Left ventricle myocardium inferior (tissue), 1 donor: ENCODE measurements at regions not wholly inside any gene's neighbourhood (a gene's known extent, or its start where the extent isn't known, plus 50 kb on each side); places are given as distances from the start of the nearest gene placed in this dataset.

Experiments
- DNase-seq: peaks from one replicate; pipeline ENCODE4 v3.0.0-alpha.2; 2020
- H3K27ac ChIP-seq: fragments of 200-600 bp; replicated peaks from 2 replicates; pipeline ENCODE4 v1.8.0; 2021
- H3K27me3 ChIP-seq: fragments of 200-600 bp; 2 replicates; pipeline ENCODE4 v1.8.0; 2021; ENCODE audit warnings: low read depth
- H3K36me3 ChIP-seq: fragments of 200-600 bp; 2 replicates; pipeline ENCODE4 v1.8.0; 2021
- H3K4me1 ChIP-seq: fragments of 200-600 bp; 2 replicates; pipeline ENCODE4 v1.8.0; 2021
- H3K4me3 ChIP-seq: fragments of 200-600 bp; 2 replicates; pipeline ENCODE4 v1.8.0; 2021; ENCODE audit warnings: mild to moderate bottlenecking, moderate library complexity
- H3K9me3 ChIP-seq: fragments of 200-600 bp; replicated peaks from 2 replicates; pipeline ENCODE4 v1.8.0; 2021
- intact Hi-C: fragments of 100-400 bp; cut with micrococcal nuclease; formaldehyde crosslinking; loops from one replicate; pipeline ENCODE4 v1.11.0; 2022
- TF ChIP-seq, protein P1 (sequence below): fragments of 200-600 bp; IDR thresholded peaks from 2 replicates; pipeline ENCODE4 v1.8.0; 2021; ENCODE audit warnings: antibody characterized with exemption, mild to moderate bottlenecking, borderline replicate concordance
- donor health status: DM: no; HTN: yes; CAD: no; lungs with severe emphysema.

DNA sequence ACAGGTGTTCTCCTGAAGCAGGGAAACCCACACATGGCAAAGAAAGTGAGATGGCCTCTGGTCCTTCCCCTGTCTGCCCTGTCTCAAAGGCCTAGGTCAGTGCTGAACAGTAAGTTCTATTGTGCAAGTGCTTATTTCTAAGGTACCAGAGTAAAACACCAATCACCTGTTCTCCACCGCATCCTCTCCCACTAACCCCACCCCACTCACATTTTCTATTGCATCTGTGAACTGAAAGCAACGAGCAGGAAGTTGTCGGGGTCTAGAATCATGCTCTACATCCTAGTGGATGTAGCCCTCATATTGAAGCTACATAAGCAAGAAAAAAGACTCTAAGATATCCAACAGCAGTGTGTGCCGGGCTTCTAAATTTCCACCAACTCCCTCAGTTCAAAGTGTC lies 265.9 kb downstream of the ENC1 start:
- intact Hi-C loops: no loop called here

DNA sequence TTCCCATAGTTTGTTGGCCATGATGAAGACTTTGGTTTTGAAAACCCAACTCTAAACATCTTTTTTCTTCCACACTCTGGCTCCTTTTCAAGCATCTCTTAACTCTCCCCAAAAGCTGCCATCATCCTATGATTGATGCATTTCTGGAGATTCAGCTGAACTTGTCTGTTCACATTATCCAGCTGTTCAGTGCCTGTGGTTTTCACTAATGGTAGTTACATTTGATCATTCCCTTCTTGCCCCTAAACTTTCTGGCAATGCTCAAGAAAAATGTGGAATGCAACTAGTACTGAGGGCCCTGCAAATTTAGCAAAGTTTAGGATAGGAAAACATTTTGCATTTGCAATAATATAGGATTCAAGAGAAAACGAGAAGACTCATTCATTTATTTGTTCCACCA lies 267.5 kb downstream of the ENC1 start:
- Histone ChIP-seq H3K4me1 (peaks cover 14% of the 10 kb centered on the region), H3K9me3 (peaks cover 7% of the 10 kb centered on the region), H3K4me3 (no peak overlapping the region), H3K27me3 (no peaks in the 10 kb centered on the region), H3K27ac (no peak overlapping the region), H3K36me3 (no peaks in the 10 kb centered on the region)
- TF ChIP-seq, protein P1, sequence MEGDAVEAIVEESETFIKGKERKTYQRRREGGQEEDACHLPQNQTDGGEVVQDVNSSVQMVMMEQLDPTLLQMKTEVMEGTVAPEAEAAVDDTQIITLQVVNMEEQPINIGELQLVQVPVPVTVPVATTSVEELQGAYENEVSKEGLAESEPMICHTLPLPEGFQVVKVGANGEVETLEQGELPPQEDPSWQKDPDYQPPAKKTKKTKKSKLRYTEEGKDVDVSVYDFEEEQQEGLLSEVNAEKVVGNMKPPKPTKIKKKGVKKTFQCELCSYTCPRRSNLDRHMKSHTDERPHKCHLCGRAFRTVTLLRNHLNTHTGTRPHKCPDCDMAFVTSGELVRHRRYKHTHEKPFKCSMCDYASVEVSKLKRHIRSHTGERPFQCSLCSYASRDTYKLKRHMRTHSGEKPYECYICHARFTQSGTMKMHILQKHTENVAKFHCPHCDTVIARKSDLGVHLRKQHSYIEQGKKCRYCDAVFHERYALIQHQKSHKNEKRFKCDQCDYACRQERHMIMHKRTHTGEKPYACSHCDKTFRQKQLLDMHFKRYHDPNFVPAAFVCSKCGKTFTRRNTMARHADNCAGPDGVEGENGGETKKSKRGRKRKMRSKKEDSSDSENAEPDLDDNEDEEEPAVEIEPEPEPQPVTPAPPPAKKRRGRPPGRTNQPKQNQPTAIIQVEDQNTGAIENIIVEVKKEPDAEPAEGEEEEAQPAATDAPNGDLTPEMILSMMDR: no peak
- no peak for DNase-seq
- intact Hi-C loops: no loop called here

More for the DNA sequence above, 265.9 kb downstream of the ENC1 start:
- DNase-seq: no peak
- peaks cover 7% of the 10 kb centered on the region for H3K9me3 ChIP-seq
- no peak overlapping the region for H3K4me3 ChIP-seq
- H3K27ac ChIP-seq: no peak overlapping the region
- TF ChIP-seq, protein P1: no peak
- H3K27me3 ChIP-seq: no peaks in the 10 kb centered on the region
- H3K36me3 ChIP-seq: no peaks in the 10 kb centered on the region
- H3K4me1 ChIP-seq: peaks cover 30% of the 10 kb centered on the region

DNA sequence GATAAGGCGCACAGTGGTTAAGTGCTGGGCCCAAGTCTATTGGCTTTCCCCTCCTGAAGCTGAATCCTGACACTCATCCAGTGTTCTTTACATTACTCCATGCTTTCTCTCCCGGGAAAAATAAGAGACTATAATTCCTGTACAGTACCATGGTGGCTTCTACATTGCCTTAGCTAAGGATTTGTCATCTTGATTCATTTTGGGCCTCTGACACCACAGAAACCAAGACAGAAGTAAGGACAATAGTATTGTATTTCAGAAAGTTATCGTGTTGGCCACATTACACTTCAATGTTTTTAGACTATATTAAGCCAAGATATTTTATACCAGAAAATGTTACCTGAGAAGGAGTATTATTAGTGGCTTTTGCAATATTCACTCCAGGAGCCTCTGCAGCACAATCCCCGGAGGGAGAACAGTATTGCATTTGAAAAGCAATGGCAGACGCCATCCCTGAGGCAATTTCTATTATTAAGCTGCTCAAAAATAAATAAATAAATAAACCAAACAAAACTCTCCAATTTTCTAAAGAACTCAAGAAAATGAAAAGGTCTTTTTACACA lies 267.9 kb downstream of the ENC1 start:
- DNase-seq: no peak
- Histone ChIP-seq H3K4me3 (no peak overlapping the region), H3K27ac (no peak overlapping the region), H3K27me3 (no peaks in the 10 kb centered on the region), H3K9me3 (peaks cover 7% of the 10 kb centered on the region), H3K36me3 (no peaks in the 10 kb centered on the region), H3K4me1 (peaks cover 12% of the 10 kb centered on the region)
- TF ChIP-seq, protein P1: no peak
- intact Hi-C loops: no loop called here

DNA sequence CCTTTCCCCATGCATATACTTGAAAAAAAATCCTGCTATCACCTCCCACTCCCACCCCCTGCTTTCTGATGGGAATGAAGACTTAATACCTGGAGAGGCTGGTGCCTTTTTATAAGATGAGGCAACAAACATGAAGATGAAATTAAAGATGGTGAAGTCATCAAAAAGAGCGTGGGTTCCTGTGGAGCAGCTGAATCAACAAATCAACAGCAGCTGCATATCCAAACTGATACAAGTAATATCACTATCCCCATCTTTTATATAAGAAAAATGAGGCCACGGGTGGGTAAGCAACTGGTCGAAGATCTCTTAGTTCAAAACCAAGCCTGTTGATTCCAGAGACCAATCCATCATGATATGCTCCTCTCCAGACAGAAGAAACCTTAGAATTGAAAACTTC lies 268.5 kb downstream of the ENC1 start:
- Histone ChIP-seq H3K27ac (no peak overlapping the region), H3K4me1 (peaks cover 13% of the 10 kb centered on the region), H3K36me3 (no peaks in the 10 kb centered on the region), H3K27me3 (no peaks in the 10 kb centered on the region), H3K9me3 (peaks cover 7% of the 10 kb centered on the region), H3K4me3 (no peak overlapping the region)
- intact Hi-C loops: no loop called here
- no peak for DNase-seq
- TF ChIP-seq, protein P1: no peak

DNA sequence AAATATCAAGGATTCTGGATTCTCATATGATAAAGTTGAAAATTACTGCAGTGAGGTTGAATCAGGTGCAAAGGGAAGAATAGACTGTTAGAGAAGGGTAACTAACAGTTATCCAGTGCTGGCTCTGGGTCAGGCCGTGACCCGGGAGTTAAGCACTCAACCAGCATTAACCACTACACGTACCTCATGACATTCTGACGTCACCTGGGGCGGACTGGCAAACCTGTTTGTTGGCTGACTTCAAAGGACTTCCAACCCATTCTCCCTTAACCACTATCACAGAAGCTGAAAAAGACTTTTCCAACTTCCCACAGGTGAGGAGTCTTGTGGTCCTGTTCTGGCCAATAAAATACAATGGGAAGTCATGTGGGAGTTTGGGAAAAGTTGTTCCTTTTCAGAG lies 268.9 kb downstream of the ENC1 start:
- Histone ChIP-seq H3K27ac (no peak overlapping the region), H3K27me3 (no peaks in the 10 kb centered on the region), H3K4me1 (peaks cover 15% of the 10 kb centered on the region), H3K36me3 (no peaks in the 10 kb centered on the region), H3K4me3 (no peak overlapping the region), H3K9me3 (peaks cover 7% of the 10 kb centered on the region)
- intact Hi-C loops: no loop called here
- DNase-seq: no peak
- TF ChIP-seq, protein P1: no peak

DNA sequence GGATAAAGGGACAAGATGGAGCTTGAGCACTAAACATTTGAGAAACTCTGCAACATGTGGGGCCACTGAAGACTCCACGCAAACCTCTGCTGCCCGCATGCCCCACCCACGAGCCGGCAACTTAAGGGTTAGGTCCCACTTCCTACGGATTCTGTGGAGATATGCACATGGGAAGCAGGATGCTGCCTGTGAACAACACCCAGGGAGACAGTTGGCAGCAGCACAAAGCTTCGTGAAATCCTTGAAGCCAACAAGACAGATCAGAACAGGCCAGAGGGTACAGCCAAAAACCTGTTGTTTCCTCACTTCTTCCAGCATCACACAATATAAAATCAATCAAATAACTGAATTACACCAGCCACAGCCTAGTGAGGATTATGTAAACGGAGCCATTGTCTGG lies 270.4 kb downstream of the ENC1 start:
- DNase-seq: no peak
- H3K27me3 ChIP-seq: no peaks in the 10 kb centered on the region
- no peak overlapping the region for H3K4me3 ChIP-seq
- peaks cover 10% of the 10 kb centered on the region for H3K9me3 ChIP-seq
- peaks cover 15% of the 10 kb centered on the region for H3K4me1 ChIP-seq
- no peaks in the 10 kb centered on the region for H3K36me3 ChIP-seq
- TF ChIP-seq, protein P1: no peak
- intact Hi-C loops: no loop called here
- peak overlapping the region; percentile 27 for H3K27ac ChIP-seq
